GM18909 (cell line): ENCODE measurements at regions not wholly inside any gene's neighbourhood (a gene's known extent, or its start where the extent isn't known, plus 50 kb on each side); places are given as distances from the start of the nearest gene placed in this dataset.
A peak's percentile ranks its signal among the peaks of the same experiment; 100 is the strongest.
"Not testable (repeated sequence)": the region's sequence is repeated elsewhere in the genome, so short reads cannot be mapped to it uniquely, and the experiment has no call there.

Experiments
- ATAC-seq: cut with Tn5 transposase; IDR thresholded peaks from one replicate; pipeline ENCODE4 v1.9.1; 2021; ENCODE audit warnings: mild to moderate bottlenecking; ENCODE audit not compliant: unreplicated experiment, poor library complexity

GRCh38 chr6:62889240-62889639 lies 322.0 kb upstream of the FKBP1C start:
- ATAC-seq = no peak

- ATAC-seq = no peak
Measured at GRCh38 chr6:62891065-62891647, 320.1 kb upstream of the FKBP1C start.

- no peak for ATAC-seq
Measured at GRCh38 chr6:62894114-62894513, 317.2 kb upstream of the FKBP1C start.

- no peak for ATAC-seq
Measured at GRCh38 chr6:62903266-62903665, 308.0 kb upstream of the FKBP1C start.

- no peak for ATAC-seq
Measured at GRCh38 chr6:62904687-62905086, 306.6 kb upstream of the FKBP1C start.

- ATAC-seq = no peak
Measured at GRCh38 chr6:62914530-62914929, 296.7 kb upstream of the FKBP1C start.

GRCh38 chr6:62923728-62924127 lies 287.5 kb upstream of the FKBP1C start:
- no peak for ATAC-seq

- no peak for ATAC-seq
Measured at GRCh38 chr6:62940848-62941247, 270.4 kb upstream of the FKBP1C start.

GRCh38 chr6:62942000-62942399 lies 269.3 kb upstream of the FKBP1C start:
- ATAC-seq = no peak

GRCh38 chr6:62968834-62969233 lies 242.4 kb upstream of the FKBP1C start:
- ATAC-seq = no peak

GRCh38 chr6:62971976-62972658 lies 239.2 kb upstream of the FKBP1C start:
- peak; percentile 51 for ATAC-seq

GRCh38 chr6:62974452-62974851 lies 236.8 kb upstream of the FKBP1C start:
- ATAC-seq = peak; percentile 66

GRCh38 chr6:62976566-62976965 lies 234.7 kb upstream of the FKBP1C start:
- ATAC-seq = no peak

GRCh38 chr6:62978920-62979319 lies 232.3 kb upstream of the FKBP1C start:
- peak; percentile 33 for ATAC-seq

GRCh38 chr6:62980093-62980492 lies 231.2 kb upstream of the FKBP1C start:
- ATAC-seq = no peak

GRCh38 chr6:62980724-62981123 lies 230.5 kb upstream of the FKBP1C start:
- no peak for ATAC-seq

GRCh38 chr6:62982951-62983350 lies 228.3 kb upstream of the FKBP1C start:
- no peak for ATAC-seq

GRCh38 chr6:62991696-62992095 lies 219.6 kb upstream of the FKBP1C start:
- ATAC-seq = not testable (repeated sequence)

GRCh38 chr6:62993951-62994350 lies 217.3 kb upstream of the FKBP1C start:
- no peak for ATAC-seq

GRCh38 chr6:62998022-62998421 lies 213.2 kb upstream of the FKBP1C start:
- no peak for ATAC-seq

GRCh38 chr6:62999242-62999641 lies 212.0 kb upstream of the FKBP1C start:
- ATAC-seq = not testable (repeated sequence)

- ATAC-seq = no peak
Measured at GRCh38 chr6:62999796-63000195, 211.5 kb upstream of the FKBP1C start.
